ENCODE measurements at regions not wholly inside any gene's neighbourhood (a gene's known extent, or its start where the extent isn't known, plus 50 kb on each side); places are given as distances from the start of the nearest gene placed in this dataset.

- peaks cover 0 to 4% (median 0%) of the 10 kb centered on the region in 4 donors for H3K9me3 ChIP-seq (ENCODE audit: control insufficient read depth in 4 of 4, insufficient read depth in 3 of 4, low read length in 3 of 4)
- 79 to 84% methylated on average over 2 of the region's 2 CpGs for WGBS, 2 donors
- no peaks in the 10 kb centered on the region for H3K36me3 ChIP-seq (ENCODE audit: control insufficient read depth in 4 of 4, insufficient read depth in 4 of 4, low read length in 4 of 4)
- no peak overlapping the region for H3K9ac ChIP-seq (ENCODE audit: insufficient read depth in 1 of 2, low read length in 2 of 2)
- TF ChIP-seq CTCF (IDR thresholded peaks at IDR 0.05; ENCODE audit: control extremely low read depth, extremely low read depth), result no peak
- ATAC-seq (ENCODE audit: insufficient read depth, low FRiP score) (no peak), DNase-seq (no peak)
- no peak overlapping the region for H3K27ac ChIP-seq (ENCODE audit: low read depth in 1 of 2, low read length in 1 of 2)
- H3K27me3 ChIP-seq (ENCODE audit: control insufficient read depth in 3 of 3, insufficient read depth in 3 of 3, low read length in 2 of 3), result no peaks in the 10 kb centered on the region
- no peaks in the 10 kb centered on the region for H3K4me1 ChIP-seq (ENCODE audit: control insufficient read depth in 5 of 5, insufficient read depth in 5 of 5, low read length in 5 of 5)
- H3K4me3 ChIP-seq, result no peak overlapping the region
Measured at GRCh38 chr3:111352585-111352984, 189.4 kb upstream of the CD96 start.

GRCh38 chr3:111359261-111360030, 182.6 kb upstream of the CD96 start:
- Histone ChIP-seq H3K4me3 (no peak overlapping the region), H3K9me3 (ENCODE audit: control insufficient read depth in 4 of 4, insufficient read depth in 3 of 4, low read length in 3 of 4) (peaks cover 0 to 4% (median 2%) of the 10 kb centered on the region in 4 donors), H3K4me1 (ENCODE audit: control insufficient read depth in 5 of 5, insufficient read depth in 5 of 5, low read length in 5 of 5) (peaks cover 0 to 5% (median 0%) of the 10 kb centered on the region in 5 donors), H3K27ac (ENCODE audit: low read depth in 1 of 2, low read length in 1 of 2) (no peak overlapping the region), H3K9ac (ENCODE audit: insufficient read depth in 1 of 2, low read length in 2 of 2) (no peak overlapping the region), H3K36me3 (ENCODE audit: control insufficient read depth in 4 of 4, insufficient read depth in 4 of 4, low read length in 4 of 4) (no peaks in the 10 kb centered on the region), H3K27me3 (ENCODE audit: control insufficient read depth in 3 of 3, insufficient read depth in 3 of 3, low read length in 2 of 3) (no peaks in the 10 kb centered on the region)
- ATAC-seq (ENCODE audit: insufficient read depth, low FRiP score) (no peak), DNase-seq (no peak)
- no peak for TF ChIP-seq CTCF (IDR thresholded peaks at IDR 0.05; ENCODE audit: control extremely low read depth, extremely low read depth)
- WGBS, 2 donors, result 82 to 87% methylated on average over 4 of the region's 4 CpGs

- H3K4me3 ChIP-seq, result no peak overlapping the region
- no peak for ATAC-seq (ENCODE audit: insufficient read depth, low FRiP score)
- H3K9ac ChIP-seq (ENCODE audit: insufficient read depth in 1 of 2, low read length in 2 of 2), result no peak overlapping the region
- no peaks in the 10 kb centered on the region for H3K27me3 ChIP-seq (ENCODE audit: control insufficient read depth in 3 of 3, insufficient read depth in 3 of 3, low read length in 2 of 3)
- H3K9me3 ChIP-seq (ENCODE audit: control insufficient read depth in 4 of 4, insufficient read depth in 3 of 4, low read length in 3 of 4), result peaks cover 0 to 4% (median 0%) of the 10 kb centered on the region in 4 donors
- no peak for TF ChIP-seq CTCF (IDR thresholded peaks at IDR 0.05; ENCODE audit: control extremely low read depth, extremely low read depth)
- WGBS, 2 donors, result 41 to 59% methylated on average over 1 of the region's 1 CpG
- peaks cover 0 to 5% (median 0%) of the 10 kb centered on the region in 5 donors for H3K4me1 ChIP-seq (ENCODE audit: control insufficient read depth in 5 of 5, insufficient read depth in 5 of 5, low read length in 5 of 5)
- no peak overlapping the region for H3K27ac ChIP-seq (ENCODE audit: low read depth in 1 of 2, low read length in 1 of 2)
- no peaks in the 10 kb centered on the region for H3K36me3 ChIP-seq (ENCODE audit: control insufficient read depth in 4 of 4, insufficient read depth in 4 of 4, low read length in 4 of 4)
- peak; percentile 19 to 44 (median 29) for DNase-seq
Measured at GRCh38 chr3:111362381-111363009, 179.5 kb upstream of the CD96 start.
